GF-D8 (cell line): ENCODE measurements at regions not wholly inside any gene's neighbourhood (a gene's known extent, or its start where the extent isn't known, plus 50 kb on each side); places are given as distances from the start of the nearest gene placed in this dataset.
A peak's percentile ranks its signal among the peaks of the same experiment; 100 is the strongest.

ENCODE experiments used
- DNase-seq: peaks from one replicate; lab custom pipeline; 2025; lab: John Stamatoyannopoulos, UW

GRCh38 chr12:89185181-89185580 lies 167.1 kb downstream of the DUSP6 start:
- DNase-seq: no peak

DNA sequence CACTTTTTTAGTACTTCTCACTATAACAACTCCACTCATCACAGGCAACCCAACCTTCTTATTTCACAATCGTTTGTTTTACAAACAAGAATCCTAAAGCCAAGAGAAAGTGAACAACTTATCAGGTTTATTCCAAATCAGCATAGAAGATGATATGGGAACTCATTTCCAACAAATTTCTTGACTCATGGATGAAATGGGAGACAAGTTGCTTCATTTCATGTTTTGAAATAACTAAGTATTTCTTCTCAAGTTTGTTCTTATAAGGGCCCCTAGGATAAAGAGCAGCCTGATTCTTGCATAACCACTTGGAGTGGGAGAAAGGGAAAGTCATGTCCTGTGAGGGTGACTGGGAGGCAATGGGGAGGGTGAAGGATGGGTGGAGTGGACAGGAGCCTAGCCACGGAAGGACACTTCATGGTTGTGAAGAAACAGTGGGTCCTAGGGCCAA lies 168.3 kb downstream of the DUSP6 start:
- DNase-seq: no peak

DNA sequence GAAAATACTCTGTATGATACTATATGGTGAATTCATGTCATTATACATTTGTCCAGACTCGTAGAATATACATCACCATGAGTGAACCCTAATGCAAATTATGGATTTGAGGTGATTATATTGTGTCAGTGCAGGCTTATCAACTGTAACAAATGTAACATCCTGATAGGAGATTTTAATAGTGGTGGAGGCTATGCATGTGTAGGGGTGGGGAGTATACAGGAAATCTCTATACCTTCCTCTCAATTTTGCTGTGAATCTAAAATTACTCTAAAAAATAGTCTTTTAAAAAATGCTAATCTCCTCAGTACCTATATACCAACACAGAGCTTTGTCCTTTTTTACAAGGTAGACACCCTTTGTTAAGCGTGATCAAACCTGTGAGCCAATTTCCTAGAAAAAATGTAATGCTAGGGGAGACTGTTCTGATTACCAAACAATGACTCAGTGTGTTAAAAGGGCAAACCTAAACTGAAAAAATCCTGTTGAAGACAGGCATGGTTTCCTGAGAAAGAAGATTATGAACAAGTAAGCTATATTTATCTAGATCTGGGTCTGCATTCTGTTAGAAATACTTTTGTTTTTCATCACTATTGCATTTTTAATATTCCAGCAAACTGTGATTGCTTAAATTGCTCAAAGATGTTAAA lies 170.9 kb downstream of the DUSP6 start:
- peak; percentile 3 for DNase-seq

DNA sequence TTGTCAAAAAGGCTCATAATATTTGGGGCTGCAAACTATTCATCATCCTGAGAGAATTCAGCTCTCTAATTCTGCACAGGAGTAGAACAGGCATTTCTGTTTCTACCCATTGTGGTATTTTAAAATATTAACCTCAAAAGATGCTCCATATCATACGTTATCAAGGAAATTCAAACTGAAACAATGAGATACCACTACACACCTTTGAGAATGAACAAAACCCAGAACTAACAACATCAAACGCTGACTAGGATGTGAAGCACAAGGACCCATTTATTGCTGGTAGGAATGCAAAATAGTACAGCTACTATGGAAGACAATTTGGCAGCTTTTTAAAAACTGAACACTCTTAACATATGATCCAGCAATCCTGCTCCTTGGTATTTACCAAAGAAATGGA lies 171.8 kb downstream of the DUSP6 start:
- DNase-seq: no peak

DNA sequence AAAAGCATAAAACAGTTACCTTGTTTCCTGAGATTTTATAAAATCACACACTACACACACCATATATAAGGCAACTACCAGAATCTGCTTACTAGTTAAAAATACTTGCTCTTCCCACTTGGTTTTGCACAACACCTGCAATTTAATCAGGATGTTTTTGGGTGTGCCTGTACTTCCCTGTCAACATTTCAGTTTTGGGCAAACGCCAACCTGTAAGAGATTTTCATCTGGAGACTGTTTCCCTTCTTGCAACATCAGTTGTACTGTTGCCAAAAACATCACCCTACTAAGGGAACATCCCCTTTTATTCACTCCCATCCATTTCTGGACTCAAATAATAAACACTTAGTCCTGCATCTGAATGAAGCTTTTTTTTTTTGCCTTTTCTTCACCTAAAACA lies 172.3 kb downstream of the DUSP6 start:
- peak; percentile 72 for DNase-seq

DNA sequence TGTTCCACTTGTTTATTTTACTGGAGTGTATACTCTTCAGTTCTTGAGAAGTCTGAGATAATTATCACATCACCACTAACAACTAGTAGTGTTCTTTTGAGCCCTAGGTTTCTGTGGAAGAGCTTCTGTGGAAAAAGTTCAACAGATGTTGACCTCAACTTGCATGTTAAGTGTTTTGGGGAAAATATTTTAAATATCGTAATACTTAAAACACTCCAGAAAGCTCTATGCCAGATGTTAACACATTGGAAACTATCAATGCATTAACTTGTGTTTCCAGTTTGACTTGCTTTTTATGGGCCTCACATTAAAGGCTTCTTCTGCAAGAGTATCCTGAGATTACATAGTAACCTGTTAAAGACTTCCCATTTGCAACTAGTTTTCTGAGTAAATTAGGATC lies 173.1 kb downstream of the DUSP6 start:
- no peak for DNase-seq

DNA sequence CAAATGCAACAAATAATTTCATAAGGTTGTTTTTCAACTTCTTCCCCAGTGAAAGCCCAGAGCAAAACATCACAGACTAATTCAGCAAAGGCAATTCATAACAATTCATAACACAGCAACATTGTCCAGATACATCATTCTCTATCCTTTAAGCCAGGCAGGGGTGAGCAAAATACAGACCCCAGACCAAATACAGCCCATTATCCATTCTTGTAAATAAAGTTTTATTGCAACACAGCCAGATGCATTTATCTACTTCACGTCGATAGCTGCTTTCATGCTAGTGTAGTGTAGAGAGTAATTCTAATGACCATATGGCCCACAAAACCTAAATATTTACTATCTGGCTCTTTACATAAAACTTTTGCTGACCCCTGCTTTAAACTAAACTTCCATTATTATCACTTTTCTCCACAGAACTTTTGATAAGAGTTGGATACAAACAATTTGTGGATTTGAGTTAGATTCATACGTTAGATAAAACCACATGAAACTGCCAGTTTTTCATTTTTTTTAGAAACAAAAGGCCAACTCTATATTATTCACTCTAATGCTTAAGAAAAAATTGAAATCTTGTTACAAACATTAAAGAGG lies 174.4 kb downstream of the DUSP6 start:
- no peak for DNase-seq

- DNase-seq: peak; percentile 16
Observed at GRCh38 chr12:89176676-89177075, 175.6 kb downstream of the DUSP6 start.

DNA sequence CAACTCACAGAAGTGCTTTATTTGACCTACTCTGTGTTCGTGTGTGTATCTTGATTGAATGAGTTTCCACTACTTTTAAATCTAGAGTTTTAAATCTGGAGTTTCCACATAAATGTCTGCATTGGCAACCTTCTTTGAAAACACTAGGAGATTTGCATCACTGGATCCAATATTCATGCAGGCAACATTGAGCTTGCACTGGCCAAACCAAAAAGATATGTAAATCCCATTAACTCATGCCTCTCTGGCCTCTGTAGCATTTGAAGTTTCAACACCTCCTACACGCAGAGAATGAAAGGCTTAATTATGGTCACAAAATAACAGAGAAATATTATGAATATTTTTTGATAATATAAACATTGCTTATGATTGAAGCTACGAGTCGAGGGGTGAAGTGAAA lies 178.6 kb downstream of the DUSP6 start:
- no peak for DNase-seq

DNA sequence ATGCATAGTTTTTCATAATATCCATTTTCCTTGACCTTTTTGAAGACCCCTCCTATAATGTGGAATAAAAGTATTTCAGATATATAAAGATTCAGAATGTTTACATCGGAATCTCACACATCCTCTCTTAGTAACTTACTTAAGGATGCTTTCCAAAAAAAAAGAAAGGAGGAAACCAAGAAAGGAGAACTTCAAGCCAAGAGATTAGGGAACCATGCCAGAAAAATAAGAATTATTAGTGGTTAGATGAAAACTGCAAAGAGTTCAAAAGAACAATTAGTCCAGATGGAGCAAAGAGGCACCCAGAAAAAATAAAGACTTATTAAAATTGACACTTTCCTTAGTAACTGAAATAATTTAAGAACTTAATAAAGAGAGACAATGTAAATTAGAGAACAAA lies 179.2 kb downstream of the DUSP6 start:
- DNase-seq: no peak

DNA sequence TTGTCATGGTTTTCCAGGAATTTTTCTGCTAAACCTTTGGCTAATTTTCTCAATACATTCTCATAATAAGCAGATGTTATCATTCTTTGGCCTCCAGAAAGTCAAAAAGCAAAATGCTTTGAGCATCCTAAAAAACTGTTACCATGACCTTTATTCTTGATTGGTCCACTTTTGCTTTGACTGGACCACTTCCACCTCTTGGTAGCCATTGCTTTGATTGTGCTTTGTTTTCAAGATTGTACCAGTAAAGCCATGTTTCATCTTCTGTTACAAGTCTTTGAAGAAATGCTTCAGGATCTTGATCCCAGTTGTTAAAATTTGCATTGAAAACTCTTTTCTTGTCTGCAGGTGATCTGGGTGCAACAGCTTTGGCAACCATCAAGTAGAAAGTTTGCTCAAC lies 180.1 kb downstream of the DUSP6 start:
- DNase-seq: no peak

GRCh38 chr12:89169321-89169720 lies 183.0 kb downstream of the DUSP6 start:
- no peak for DNase-seq

DNA sequence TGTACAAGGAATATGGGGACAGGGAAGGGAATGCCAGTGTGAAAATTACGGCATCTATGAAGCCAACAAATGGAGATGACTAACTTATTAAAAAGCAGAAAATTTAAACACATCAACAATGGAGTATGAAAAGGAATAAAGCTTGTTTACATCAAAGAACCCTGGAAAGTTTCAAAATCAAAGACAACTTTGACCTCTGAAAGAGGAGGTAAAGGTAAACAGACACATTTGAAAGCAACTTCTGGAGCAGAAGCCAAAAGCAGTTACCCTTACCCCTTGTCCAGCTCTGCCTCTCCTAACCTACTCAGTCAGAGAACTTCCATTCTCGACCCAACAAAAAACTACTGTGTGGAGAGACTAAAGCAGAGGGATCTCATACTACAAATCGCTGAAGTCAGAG lies 184.3 kb downstream of the DUSP6 start:
- no peak for DNase-seq

GRCh38 chr12:89166525-89166934 lies 185.8 kb downstream of the DUSP6 start:
- DNase-seq: peak; percentile 8

DNA sequence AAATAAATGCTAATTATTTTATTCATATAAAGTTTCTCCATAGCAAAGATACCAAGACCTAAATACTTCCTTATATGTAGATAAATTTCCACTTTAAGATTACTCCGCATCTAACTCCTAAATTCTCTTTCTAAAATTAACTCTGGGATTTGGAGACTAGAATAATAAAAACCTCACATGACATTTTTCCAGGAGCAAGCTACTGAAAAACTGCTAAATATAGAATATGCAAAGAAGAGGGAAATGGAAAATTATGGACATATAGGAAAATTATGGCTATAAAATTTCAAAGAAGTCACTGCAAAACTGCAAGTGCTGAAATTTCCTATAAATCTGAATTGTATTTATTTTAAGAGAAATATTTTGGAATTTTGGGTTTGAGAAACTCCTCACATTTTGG lies 186.2 kb downstream of the DUSP6 start:
- DNase-seq: no peak

DNA sequence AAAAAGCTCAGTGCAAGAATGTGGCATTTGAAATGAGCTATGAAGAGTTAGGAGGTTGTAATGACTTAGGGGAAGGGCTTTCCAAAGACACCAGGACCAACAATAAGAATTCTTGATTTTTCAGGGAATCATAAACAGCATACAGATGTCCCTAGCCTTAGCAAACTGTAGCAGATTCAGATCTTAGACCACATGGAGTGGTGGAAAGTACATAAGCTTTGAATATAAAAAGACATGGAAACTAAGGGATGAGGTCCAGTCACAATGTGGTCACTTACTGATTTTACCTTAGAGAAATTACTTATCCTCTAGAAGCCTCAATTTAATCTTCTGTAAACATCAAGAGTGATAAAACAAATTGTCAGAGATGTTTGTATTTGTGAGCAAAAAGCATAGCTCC lies 186.6 kb downstream of the DUSP6 start:
- DNase-seq: no peak

DNA sequence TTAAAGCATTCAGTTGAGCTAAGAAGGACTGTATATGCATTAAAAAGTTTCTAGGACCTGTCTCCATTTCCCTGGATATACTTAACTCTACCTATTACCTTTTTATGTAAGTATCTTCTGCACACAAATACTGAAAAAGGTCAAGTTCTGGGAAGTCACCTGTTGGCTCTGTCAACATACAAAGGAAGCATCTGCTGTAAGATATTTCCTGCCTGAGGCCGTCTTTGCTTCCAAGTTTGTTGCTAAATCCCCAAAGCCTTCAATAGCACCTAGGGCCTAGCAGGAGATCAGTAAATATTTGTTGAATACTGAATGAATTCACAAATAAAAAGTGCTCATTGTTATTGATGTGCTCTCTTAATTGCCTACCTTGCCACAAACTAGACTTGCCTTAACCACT lies 188.4 kb downstream of the DUSP6 start:
- DNase-seq: peak; percentile 15

DNA sequence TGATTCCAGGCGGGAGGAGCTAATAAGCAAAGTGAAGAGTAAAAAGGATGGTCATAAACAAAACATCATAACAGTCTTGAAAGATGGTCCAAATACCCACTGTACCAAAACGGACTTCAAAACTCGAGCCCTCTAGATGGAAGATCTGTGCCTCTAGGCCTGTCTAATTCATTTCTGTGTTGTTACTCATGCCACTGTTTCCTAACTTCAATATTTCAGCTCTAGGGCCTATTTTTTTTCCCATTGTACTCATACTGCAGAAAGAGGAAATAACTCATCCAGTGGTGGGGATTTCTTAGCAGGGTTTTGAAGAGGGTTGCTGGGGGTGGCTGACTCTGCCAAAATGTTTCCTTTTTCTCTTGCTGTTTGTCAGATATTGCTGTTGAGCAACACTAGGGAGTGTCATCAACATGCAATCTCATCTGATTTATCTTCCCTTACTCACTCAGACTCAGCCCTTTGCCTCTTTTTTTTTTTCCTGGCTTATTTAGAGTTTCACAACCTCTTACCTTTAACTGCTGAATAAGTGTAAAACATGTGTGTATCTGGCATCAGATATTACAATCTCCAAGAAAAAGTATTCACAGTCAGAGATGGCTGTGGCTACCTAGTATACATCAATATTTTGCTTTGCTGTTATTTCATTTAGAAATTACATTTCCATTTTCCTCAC lies 189.6 kb downstream of the DUSP6 start:
- peak; percentile 97 for DNase-seq

DNA sequence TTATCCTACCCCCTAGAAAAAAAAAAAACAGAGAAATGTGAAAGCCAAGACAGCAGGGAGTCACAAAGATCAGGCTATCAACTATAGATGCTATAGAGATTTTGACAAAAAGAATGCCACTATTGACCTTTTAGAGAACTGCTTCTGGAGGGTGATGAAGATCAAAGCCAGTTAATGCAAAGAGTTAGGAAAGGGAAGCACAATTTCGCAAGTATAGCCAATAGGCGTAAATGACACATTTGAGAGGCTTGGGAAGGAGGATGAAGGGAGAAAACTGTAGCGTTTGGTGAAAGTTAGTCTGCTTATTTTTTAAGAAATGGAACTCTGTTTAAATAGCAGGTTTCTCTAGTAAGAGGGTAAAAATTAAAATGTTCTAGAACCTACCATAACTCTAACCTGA lies 190.7 kb downstream of the DUSP6 start:
- DNase-seq: no peak

DNA sequence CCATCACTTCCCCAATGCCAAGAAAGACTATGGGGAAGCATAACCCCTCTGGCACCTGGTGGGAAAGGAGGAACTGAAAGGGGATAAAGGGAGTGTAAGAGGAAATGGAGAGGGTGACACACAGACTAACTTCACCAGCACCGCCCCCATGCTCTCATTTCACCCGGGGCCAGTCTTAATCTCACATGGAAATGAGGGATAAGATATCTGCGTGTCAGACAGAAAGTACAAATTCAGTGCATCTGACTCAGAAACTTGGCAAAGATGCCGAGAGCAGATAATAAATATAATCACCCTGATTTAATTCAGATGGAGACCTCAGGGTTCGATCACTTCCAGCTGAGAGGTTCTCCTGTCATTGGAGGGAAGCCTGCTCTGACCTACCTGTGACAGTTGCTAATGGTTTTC lies 191.6 kb downstream of the DUSP6 start:
- peak; percentile 17 for DNase-seq

DNA sequence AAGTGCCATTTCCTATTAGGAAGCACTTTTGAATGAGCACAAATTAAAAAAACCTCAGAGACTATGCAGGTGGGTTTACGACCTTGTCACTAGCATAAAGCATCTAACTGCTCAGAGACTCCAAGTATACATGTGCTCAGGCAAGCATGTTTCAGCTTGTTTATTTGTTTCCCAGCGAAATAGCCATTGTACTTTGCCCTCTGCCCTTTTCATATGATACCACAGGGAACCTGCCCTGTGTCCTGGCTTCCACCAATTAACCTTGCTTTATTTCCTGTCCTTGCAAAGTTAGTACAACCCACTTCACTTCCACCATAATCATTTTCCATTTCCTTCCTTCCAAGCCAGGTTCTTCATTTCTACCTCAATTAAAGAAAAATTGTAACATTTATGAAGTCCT lies 194.9 kb downstream of the DUSP6 start:
- no peak for DNase-seq

DNA sequence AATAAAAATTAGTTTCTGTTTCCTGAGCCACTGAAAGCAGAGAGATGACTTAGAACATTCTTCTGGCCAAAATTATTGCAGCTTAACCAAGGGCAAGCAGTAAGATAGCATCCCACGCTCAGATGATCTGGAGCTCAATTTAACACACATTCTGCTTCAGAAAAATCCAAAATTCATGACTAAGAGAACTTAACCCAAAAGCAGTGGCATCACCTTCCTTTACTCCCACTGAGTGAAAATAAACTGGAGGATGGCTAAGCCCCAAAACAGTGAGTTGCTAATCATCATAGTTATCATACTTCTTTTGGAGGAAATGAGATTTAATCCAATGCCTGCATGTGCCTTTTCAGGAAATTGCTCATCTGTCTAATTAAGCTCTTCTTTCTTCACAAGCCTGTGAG lies 195.4 kb downstream of the DUSP6 start:
- peak; percentile 62 for DNase-seq

- DNase-seq: peak; percentile 77
Observed at GRCh38 chr12:89156340-89156739, 196.0 kb downstream of the DUSP6 start.

DNA sequence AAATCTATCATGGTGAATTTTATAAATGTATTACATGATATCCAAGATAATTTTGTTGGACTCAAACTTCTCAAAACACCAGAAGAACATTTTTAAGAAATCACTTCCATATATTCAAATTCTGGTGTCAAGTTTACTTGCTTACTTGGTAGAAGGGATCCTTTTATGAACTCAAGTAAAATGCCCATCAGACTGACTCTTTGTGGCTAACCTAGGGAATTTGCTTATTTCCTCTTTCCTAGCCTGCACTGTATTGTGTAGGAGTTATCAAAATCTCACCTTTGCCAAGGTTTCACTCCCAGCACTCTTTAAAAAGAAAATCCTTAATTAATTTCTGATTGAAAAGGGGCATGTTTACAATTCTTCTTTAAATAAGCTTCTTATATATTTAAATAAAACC lies 196.5 kb downstream of the DUSP6 start:
- peak; percentile 20 for DNase-seq
